LNCaP clone FGC (cell line): ENCODE measurements at regions not wholly inside any gene's neighbourhood (a gene's known extent, or its start where the extent isn't known, plus 50 kb on each side); places are given as distances from the start of the nearest gene placed in this dataset.

ENCODE experiments used
- DNase-seq: peaks from one replicate; pipeline ENCODE4 v3.0.0-alpha.2; 2011; ENCODE audit warnings: low read depth
- H3K4me3 ChIP-seq: 2 replicates; pipeline ENCODE4 v1.5.1; 2011; ENCODE audit warnings: mild to moderate bottlenecking, low read depth, low read length, control low read depth
- CTCF ChIP-seq: IDR thresholded peaks from 2 replicates; pipeline ENCODE4 v1.5.1; 2012; ENCODE audit warnings: mild to moderate bottlenecking; ENCODE audit not compliant: control insufficient read depth, insufficient read depth; ENCODE audit errors: extremely low read depth

- H3K4me3 ChIP-seq = no peak overlapping the region
- DNase-seq = no peak
- no peak for TF ChIP-seq CTCF
These were observed 307.5 kb upstream of the ANXA10 start for GRCh38 chr4:167784826-167785225.

- DNase-seq = no peak
- TF ChIP-seq CTCF = no peak
- no peak overlapping the region for H3K4me3 ChIP-seq
These were observed 306.8 kb upstream of the ANXA10 start for GRCh38 chr4:167785523-167785922.

- TF ChIP-seq CTCF = no peak
- no peak for DNase-seq
- H3K4me3 ChIP-seq = no peak overlapping the region
These were observed 305.8 kb upstream of the ANXA10 start for GRCh38 chr4:167786504-167786903.

GRCh38 chr4:167787231-167787630, 305.1 kb upstream of the ANXA10 start:
- no peak overlapping the region for H3K4me3 ChIP-seq
- TF ChIP-seq CTCF = no peak
- DNase-seq = no peak

- H3K4me3 ChIP-seq = no peak overlapping the region
- TF ChIP-seq CTCF = no peak
- DNase-seq = no peak
These were observed 289.7 kb upstream of the ANXA10 start for GRCh38 chr4:167802463-167803212.

- no peak for TF ChIP-seq CTCF
- no peak for DNase-seq
These were observed 280.4 kb upstream of the ANXA10 start for GRCh38 chr4:167811958-167812357.

GRCh38 chr4:167826281-167826680, 266.1 kb upstream of the ANXA10 start:
- H3K4me3 ChIP-seq = no peak overlapping the region
- TF ChIP-seq CTCF = no peak
- no peak for DNase-seq

More at GRCh38 chr4:167811958-167812357, 280.4 kb upstream of the ANXA10 start:
- no peak overlapping the region for H3K4me3 ChIP-seq
